IPS DF 6.9 (cell line): ENCODE measurements at regions not wholly inside any gene's neighbourhood (a gene's known extent, or its start where the extent isn't known, plus 50 kb on each side); places are given as distances from the start of the nearest gene placed in this dataset.
"Not testable (repeated sequence)": the region's sequence is repeated elsewhere in the genome, so short reads cannot be mapped to it uniquely, and the experiment has no call there.

Experiments used
- DNase-seq: peaks from one replicate; pipeline ENCODE4 v3.0.0-alpha.2; 2013; ENCODE audit warnings: low read depth, low spot score
- H3K27ac ChIP-seq: one replicate; pipeline ENCODE4 v1.5.1; 2013; ENCODE audit warnings: low read length, control low read depth
- H3K27me3 ChIP-seq: 2 replicates; pipeline ENCODE4 v1.6.1; 2013; ENCODE audit warnings: mild to moderate bottlenecking, low read length; ENCODE audit not compliant: control insufficient read depth, insufficient read depth
- H3K36me3 ChIP-seq: 2 replicates; pipeline ENCODE4 v1.6.1; 2013; ENCODE audit warnings: low read length; ENCODE audit not compliant: control insufficient read depth, insufficient read depth
- H3K4me1 ChIP-seq: 2 replicates; pipeline ENCODE4 v1.6.1; 2013; ENCODE audit warnings: low read length; ENCODE audit not compliant: control insufficient read depth, insufficient read depth
- H3K4me3 ChIP-seq: 2 replicates; pipeline ENCODE4 v1.5.1; 2013; ENCODE audit warnings: mild to moderate bottlenecking, low read length
- H3K9me3 ChIP-seq: 2 replicates; pipeline ENCODE4 v1.6.1; 2013; ENCODE audit warnings: low read length, inconsistent platforms; ENCODE audit not compliant: control insufficient read depth, insufficient read depth
- WGBS: extraction: QIAGEN DNeasy Blood & Tissue Kit; methylation state at CpG from one replicate; pipeline ENCODE4 v1.1.7; 2013; ENCODE audit warnings: mixed read lengths, missing lambda C conversion rate; ENCODE audit not compliant: insufficient read length, insufficient coverage; 5-methylcytosine and 5-hydroxymethylcytosine counted together

DNA sequence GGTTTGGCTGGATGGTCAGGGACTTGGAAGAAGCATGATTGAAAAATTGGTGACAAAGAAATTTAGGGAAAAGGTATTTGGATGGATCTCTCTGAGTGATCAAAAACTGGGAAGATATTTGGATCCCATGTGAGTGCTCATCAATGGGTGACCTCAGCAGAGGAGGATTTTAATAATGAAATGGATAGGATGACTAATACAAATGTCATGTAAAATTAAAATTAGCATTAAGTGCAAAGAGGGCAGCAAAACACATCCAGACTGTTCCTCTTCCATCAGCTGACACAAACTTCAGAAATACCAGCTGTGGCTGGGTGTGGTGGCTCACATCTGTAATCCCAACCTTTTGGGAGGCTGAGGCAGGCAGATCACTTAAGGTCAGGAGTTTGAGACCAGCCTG is 151.7 kb downstream of the THBS2 start:
- Histone ChIP-seq H3K4me3 (no peak overlapping the region), H3K27ac (no peak overlapping the region), H3K4me1 (no peaks in the 10 kb centered on the region), H3K36me3 (no peaks in the 10 kb centered on the region), H3K27me3 (no peaks in the 10 kb centered on the region), H3K9me3 (no peaks in the 10 kb centered on the region)
- no peak for DNase-seq

DNA sequence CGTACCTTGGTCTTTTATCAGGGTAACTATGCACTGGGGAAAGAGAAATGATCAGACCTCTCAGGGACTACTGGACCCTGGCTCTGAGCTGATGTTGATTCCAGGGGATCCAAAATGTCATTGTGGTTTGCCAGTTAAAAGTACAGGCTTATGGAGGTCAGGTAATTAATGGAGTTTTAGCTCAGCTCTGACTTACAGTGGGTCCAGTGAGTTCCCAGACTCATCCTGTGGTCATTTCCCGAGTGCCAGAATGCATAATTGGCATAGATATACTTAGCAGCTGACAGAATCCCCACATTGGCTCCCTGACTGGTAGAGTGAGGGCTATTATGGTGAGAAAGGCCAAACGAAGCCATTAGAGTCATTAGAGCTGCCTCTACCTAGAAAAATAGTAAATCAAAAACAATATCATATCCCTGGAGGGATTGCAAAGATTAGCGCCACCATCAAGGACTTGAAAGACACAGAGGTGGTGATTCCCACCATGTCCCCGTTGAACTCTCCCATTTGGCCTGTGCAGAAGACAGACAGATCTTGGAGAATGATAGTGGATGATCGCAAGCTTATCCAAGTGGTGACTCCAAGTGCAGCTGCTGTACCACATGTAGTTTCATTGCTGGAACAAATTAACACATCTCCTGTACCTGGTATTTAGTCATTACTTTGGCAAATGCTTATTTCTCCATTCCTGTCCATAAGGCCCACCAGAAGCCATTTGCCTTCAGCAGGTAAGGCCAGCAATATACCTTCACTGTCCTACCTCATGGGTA is 152.4 kb downstream of the THBS2 start:
- Histone ChIP-seq H3K36me3 (no peaks in the 10 kb centered on the region), H3K27ac (no peak overlapping the region), H3K9me3 (no peaks in the 10 kb centered on the region), H3K27me3 (no peaks in the 10 kb centered on the region), H3K4me3 (no peak overlapping the region), H3K4me1 (no peaks in the 10 kb centered on the region)
- DNase-seq = no peak
- WGBS = no CpG with 5 or more reads among the region's 6 CpGs

DNA sequence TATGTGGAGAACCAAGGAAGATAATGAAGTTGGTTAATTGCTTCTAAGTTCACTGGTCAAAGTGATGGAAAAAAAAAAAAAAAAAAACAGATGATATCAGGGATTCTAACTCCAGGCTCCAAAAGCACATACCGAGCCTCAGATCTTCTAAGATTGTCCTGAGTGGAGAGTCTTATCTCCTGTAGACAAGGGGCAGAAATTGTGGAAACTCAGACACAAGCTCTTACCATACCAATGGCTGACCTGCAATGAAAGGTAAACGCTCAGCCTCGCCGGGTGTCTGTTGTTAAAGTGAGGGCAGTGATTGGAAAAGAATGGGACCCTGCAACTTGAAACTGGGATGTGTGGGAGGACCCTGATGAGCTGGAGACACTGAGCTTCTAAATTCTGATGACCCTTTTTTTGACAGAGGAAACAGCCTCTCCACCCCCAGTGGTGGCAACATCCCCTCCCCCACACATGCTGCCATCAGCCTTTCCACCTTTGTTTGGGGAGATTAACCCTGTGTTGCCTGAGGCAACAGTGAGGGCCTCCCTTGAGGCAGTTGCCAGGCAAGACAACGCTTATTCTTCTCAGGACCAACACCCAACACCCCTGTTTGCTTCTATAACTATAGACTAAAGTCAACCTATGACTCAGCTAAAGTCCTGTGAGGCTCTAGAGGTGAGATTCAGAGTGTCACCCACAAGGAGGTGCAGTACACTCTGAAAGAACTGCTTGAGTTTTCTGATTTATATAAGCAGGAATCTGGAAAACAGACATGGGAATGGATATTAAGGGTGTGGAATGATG is 154.0 kb downstream of the THBS2 start:
- Histone ChIP-seq H3K27ac (no peak overlapping the region), H3K9me3 (no peaks in the 10 kb centered on the region), H3K36me3 (no peaks in the 10 kb centered on the region), H3K27me3 (no peaks in the 10 kb centered on the region), H3K4me1 (no peaks in the 10 kb centered on the region), H3K4me3 (no peak overlapping the region)
- DNase-seq = peak; percentile 11
- WGBS = no CpG with 5 or more reads among the region's 5 CpGs

- not testable (repeated sequence) for DNase-seq, H3K27ac ChIP-seq, H3K9me3 ChIP-seq, H3K36me3 ChIP-seq, H3K27me3 ChIP-seq, H3K4me1 ChIP-seq, H3K4me3 ChIP-seq
- WGBS = no CpG with 5 or more reads among the region's 2 CpGs
Observed at GRCh38 chr6:169098651-169099050, 155.0 kb downstream of the THBS2 start.

DNA sequence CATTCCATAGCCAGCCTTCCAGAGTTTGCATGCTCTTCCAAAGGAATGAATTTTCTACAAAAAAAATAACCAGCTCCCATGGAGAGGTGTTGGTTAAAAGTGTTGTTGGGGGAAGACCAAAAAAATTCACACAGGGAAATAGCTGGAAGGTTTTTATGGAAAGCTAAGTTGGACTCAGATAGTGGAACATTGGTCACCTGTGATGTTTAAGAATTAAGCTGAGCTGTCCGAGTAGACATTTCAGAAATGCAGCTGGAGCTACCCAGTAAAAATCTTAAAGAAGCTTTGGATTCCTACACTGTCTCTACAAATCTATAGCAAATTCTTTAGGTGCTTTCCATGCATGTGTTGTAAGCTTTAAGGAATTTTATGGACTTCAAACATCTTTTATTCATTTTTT is 155.5 kb downstream of the THBS2 start:
- H3K27me3 ChIP-seq = no peaks in the 10 kb centered on the region
- no CpG with 5 or more reads among the region's 1 CpG for WGBS
- H3K27ac ChIP-seq = no peak overlapping the region
- H3K4me1 ChIP-seq = no peaks in the 10 kb centered on the region
- no peak overlapping the region for H3K4me3 ChIP-seq
- H3K9me3 ChIP-seq = no peaks in the 10 kb centered on the region; the same call in 1 of the 2 replicates
- H3K36me3 ChIP-seq = no peaks in the 10 kb centered on the region
- no peak for DNase-seq

DNA sequence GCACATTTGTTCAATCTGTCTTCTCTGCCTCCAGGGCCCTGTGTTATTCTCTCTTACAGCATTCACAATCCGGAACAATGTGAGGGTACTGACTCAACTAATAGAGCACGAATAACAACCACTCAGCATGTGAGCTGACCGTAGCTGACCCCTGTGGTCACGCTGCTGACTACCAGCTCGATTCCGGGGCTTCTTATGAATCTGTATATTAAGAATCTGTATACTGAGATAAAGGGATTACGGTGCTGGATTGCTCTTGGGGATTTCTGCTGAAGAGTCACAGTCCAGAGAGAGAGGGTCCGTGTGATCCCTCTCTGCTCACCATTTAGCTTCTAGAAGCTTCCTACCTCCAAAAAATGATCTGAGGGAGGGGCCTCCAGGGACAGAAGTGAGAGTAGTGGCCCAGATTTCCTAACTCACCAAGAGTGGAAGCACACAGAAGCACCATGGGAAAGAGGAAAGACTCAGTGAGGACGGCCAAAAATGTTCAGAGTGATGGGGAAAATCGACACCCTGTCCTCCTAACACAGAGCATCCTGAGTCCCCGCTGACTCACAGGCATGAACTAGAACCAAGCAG is 156.2 kb downstream of the THBS2 start:
- H3K4me1 ChIP-seq = no peaks in the 10 kb centered on the region
- DNase-seq = no peak
- H3K9me3 ChIP-seq = no peaks in the 10 kb centered on the region; the same call in 1 of the 2 replicates
- no peak overlapping the region for H3K27ac ChIP-seq
- H3K36me3 ChIP-seq = no peaks in the 10 kb centered on the region
- no peaks in the 10 kb centered on the region for H3K27me3 ChIP-seq
- WGBS = no CpG with 5 or more reads among the region's 11 CpGs
- no peak overlapping the region for H3K4me3 ChIP-seq

DNA sequence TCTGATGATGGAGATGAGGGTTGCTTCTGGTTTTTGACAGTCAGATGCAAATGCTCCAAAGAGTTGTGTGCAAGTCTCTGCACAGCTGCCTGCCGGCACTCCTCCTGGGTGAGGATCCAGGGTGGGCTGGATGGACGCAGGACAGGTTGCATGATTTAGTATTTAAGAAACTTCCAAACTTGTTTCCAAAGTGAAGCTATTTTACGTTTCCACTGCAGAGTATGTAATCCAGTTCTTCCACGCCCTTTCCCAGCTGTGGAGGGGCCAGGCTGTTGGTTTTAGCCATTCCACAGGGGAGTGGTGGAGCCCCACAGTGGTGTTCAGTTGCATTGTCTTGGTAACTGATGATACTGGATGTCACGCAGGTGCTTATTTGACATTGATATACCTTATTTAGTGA is 157.3 kb downstream of the THBS2 start:
- DNase-seq = no peak
- Histone ChIP-seq H3K27me3 (no peaks in the 10 kb centered on the region), H3K27ac (no peak overlapping the region), H3K36me3 (no peaks in the 10 kb centered on the region), H3K4me3 (no peak overlapping the region), H3K4me1 (no peaks in the 10 kb centered on the region), H3K9me3 (no peaks in the 10 kb centered on the region; the same call in 1 of the 2 replicates)
- whole genome bisulfite sequencing = no CpG with 5 or more reads among the region's 5 CpGs

DNA sequence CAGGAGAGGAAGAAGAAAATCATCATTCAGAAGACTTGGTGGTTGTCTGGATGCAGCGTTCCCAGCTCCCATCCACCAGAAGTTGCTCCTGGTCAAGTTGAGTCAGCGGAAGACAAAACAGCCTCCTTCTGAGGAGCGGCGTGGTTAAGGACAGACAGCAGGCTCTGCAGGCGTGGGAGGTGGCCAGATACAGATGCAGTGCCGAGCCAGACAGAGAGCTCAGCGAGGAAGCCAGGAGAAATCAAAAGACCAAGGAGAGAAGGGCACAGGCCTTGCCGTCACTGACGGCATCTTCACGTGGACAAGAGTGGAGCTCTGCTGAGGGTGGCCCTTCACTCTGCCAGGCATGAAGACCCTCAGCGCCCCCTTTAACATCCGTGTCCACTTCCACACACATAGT is 158.5 kb downstream of the THBS2 start:
- Histone ChIP-seq H3K4me1 (no peaks in the 10 kb centered on the region), H3K36me3 (no peaks in the 10 kb centered on the region), H3K27me3 (no peaks in the 10 kb centered on the region), H3K4me3 (no peak overlapping the region), H3K9me3 (peaks cover 2% of the 10 kb centered on the region; the same call in 1 of the 2 replicates), H3K27ac (no peak overlapping the region)
- no peak for DNase-seq
- no CpG with 5 or more reads among the region's 12 CpGs for WGBS

GRCh38 chr6:169094552-169094950 is 159.1 kb downstream of the THBS2 start:
- H3K9me3 ChIP-seq = peaks cover 2% of the 10 kb centered on the region; the same call in 1 of the 2 replicates
- no peaks in the 10 kb centered on the region for H3K4me1 ChIP-seq
- H3K36me3 ChIP-seq = no peaks in the 10 kb centered on the region
- no peak overlapping the region for H3K4me3 ChIP-seq
- no peak overlapping the region for H3K27ac ChIP-seq
- DNase-seq = no peak
- no peaks in the 10 kb centered on the region for H3K27me3 ChIP-seq
- no CpG with 5 or more reads among the region's 7 CpGs for WGBS

GRCh38 chr6:169093770-169094551 is 159.7 kb downstream of the THBS2 start:
- H3K9me3 ChIP-seq = peaks cover 2% of the 10 kb centered on the region; the same call in 1 of the 2 replicates
- no CpG with 5 or more reads among the region's 16 CpGs for WGBS

More at GRCh38 chr6:169093770-169094551, 159.7 kb downstream of the THBS2 start:
- Histone ChIP-seq H3K36me3 (no peaks in the 10 kb centered on the region), H3K27ac (no peak overlapping the region), H3K4me1 (no peaks in the 10 kb centered on the region), H3K27me3 (no peaks in the 10 kb centered on the region), H3K4me3 (no peak overlapping the region)
- no peak for DNase-seq
